DOHH2 (cell line): ENCODE measurements at regions not wholly inside any gene's neighbourhood (a gene's known extent, or its start where the extent isn't known, plus 50 kb on each side); places are given as distances from the start of the nearest gene placed in this dataset.

ENCODE experiments used
- H3F3A ChIP-seq: fragments of 200-600 bp; sonication (generic), shearing (Covaris generic); 2 replicates; pipeline ENCODE4 v1.6.0; 2016; ENCODE audit warnings: antibody characterized with exemption, mild to moderate bottlenecking; ENCODE audit not compliant: control insufficient read depth, insufficient read depth
- H3K27ac ChIP-seq: fragments of 200-600 bp; sonication (generic); 2 replicates; pipeline ENCODE4 v1.5.1; 2014; ENCODE audit warnings: low read depth, mild to moderate bottlenecking, low read length, moderate library complexity
- H3K27me3 ChIP-seq: fragments of 200-600 bp; sonication (generic); 2 replicates; pipeline ENCODE4 v1.6.1; 2014; ENCODE audit warnings: mild to moderate bottlenecking, low read length, mixed read lengths; ENCODE audit not compliant: control insufficient read depth
- H3K36me3 ChIP-seq: fragments of 200-600 bp; sonication (generic); 2 replicates; pipeline ENCODE4 v1.6.1; 2014; ENCODE audit warnings: mild to moderate bottlenecking, low read length, moderate library complexity, mixed read lengths; ENCODE audit not compliant: control insufficient read depth
- H3K4me1 ChIP-seq: fragments of 200-600 bp; sonication (generic); 2 replicates; pipeline ENCODE4 v1.6.1; 2014; ENCODE audit warnings: mild to moderate bottlenecking, low read length, mixed read lengths; ENCODE audit not compliant: control insufficient read depth
- H3K4me2 ChIP-seq: fragments of 200-600 bp; sonication (generic); 2 replicates; pipeline ENCODE4 v1.6.0; 2014; ENCODE audit warnings: mild to moderate bottlenecking, low read length, moderate library complexity
- H3K4me3 ChIP-seq: fragments of 200-600 bp; sonication (generic); 2 replicates; pipeline ENCODE4 v1.5.1; 2014; ENCODE audit warnings: mild to moderate bottlenecking, low read length, mixed read lengths
- H3K79me2 ChIP-seq: fragments of 200-600 bp; sonication (generic); 2 replicates; pipeline ENCODE4 v1.6.1; 2014; ENCODE audit warnings: mild to moderate bottlenecking, low read length, mixed read lengths; ENCODE audit not compliant: control insufficient read depth
- H3K9me2 ChIP-seq: fragments of 200-600 bp; sonication (generic); replicated peaks from 2 replicates; pipeline ENCODE4 v1.6.1; 2014; ENCODE audit warnings: mild to moderate bottlenecking, low read length, mixed read lengths; ENCODE audit not compliant: control insufficient read depth
- H3K9me3 ChIP-seq: fragments of 200-600 bp; sonication (generic); 2 replicates; pipeline ENCODE4 v1.6.1; 2014; ENCODE audit warnings: antibody characterized with exemption, low read length, mixed read lengths; ENCODE audit not compliant: control insufficient read depth, insufficient read depth
- H4K20me1 ChIP-seq: fragments of 200-600 bp; sonication (generic); 2 replicates; pipeline ENCODE4 v1.6.0; 2014; ENCODE audit warnings: low read depth, mild to moderate bottlenecking, antibody characterized with exemption, low read length, moderate library complexity; ENCODE audit not compliant: control insufficient read depth, insufficient read depth
- CTCF ChIP-seq: fragments of 200-600 bp; sonication (generic); IDR thresholded peaks from one replicate; pipeline ENCODE4 v1.5.1; 2014; ENCODE audit warnings: antibody characterized with exemption, mild to moderate bottlenecking, low read depth, low read length; ENCODE audit not compliant: poor library complexity, severe bottlenecking
- EZH2phosphoT487 ChIP-seq: fragments of 200-600 bp; sonication (generic); IDR thresholded peaks from 2 replicates; pipeline ENCODE4 v1.6.1; 2017; ENCODE audit warnings: borderline replicate concordance, mild to moderate bottlenecking, antibody characterized with exemption, low read length, moderate library complexity, mixed read lengths

DNA sequence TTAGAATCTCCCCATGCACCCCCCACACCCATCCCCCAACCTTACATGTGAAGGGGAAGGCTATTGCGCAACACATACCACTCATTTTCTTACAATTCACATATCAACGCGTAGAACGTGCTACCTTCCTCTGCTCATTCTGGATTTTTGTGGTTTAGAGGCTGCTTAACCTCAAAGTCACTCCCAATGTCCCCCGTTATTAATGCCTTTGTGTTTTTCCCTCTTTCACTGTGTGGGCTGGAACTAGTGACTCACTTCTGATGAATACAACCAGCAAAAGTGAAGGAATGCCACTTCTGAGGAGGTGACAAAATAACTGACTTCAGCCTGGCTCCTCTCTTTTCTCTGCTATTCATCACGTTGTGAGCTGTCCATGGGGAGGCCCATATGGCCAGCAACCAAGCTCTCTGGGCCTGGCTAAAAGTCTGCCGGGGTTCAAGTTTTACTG is 342.5 kb upstream of the NXPH2 start:
- TF ChIP-seq CTCF (no peak), EZH2phosphoT487 (no peak)

DNA sequence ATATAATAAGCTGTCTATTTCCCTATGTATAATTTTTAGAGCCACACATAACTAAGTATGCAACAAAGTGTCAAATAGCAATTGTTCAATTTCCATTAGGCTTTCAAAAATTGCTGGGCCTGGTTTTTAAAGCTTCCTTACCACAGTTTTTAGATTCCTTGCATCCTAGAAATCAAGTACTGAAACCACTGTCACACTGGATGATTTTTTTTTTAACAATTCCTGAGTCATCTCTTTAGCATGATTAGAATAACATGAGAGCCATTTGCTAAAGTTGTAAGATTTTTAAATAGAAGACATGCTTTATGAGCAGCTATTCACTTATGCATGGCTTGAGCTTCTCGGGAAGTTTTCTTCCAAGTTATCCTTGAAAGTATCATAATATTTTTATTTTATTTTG is 319.5 kb upstream of the NXPH2 start:
- H3K79me2 ChIP-seq = no peaks in the 10 kb centered on the region
- no peak overlapping the region for H3K27ac ChIP-seq
- H3K9me2 ChIP-seq = no peaks in the 10 kb centered on the region
- TF ChIP-seq EZH2phosphoT487 (no peak), CTCF (no peak)
- no peaks in the 10 kb centered on the region for H3K9me3 ChIP-seq
- no peak overlapping the region for H3K4me2 ChIP-seq
- no peak overlapping the region for H3K4me3 ChIP-seq
- no peaks in the 10 kb centered on the region for H3K27me3 ChIP-seq
- H3K4me1 ChIP-seq = no peaks in the 10 kb centered on the region
- no peaks in the 10 kb centered on the region for H3F3A ChIP-seq
- no peaks in the 10 kb centered on the region for H4K20me1 ChIP-seq
- H3K36me3 ChIP-seq = no peaks in the 10 kb centered on the region

More for the DNA sequence above, 342.5 kb upstream of the NXPH2 start:
- no peaks in the 10 kb centered on the region for H3K27me3 ChIP-seq
- no peaks in the 10 kb centered on the region for H4K20me1 ChIP-seq
- H3F3A ChIP-seq = no peaks in the 10 kb centered on the region
- H3K9me2 ChIP-seq = no peaks in the 10 kb centered on the region
- no peak overlapping the region for H3K27ac ChIP-seq
- no peak overlapping the region for H3K4me3 ChIP-seq
- no peaks in the 10 kb centered on the region for H3K4me1 ChIP-seq
- H3K9me3 ChIP-seq = no peaks in the 10 kb centered on the region
- H3K79me2 ChIP-seq = no peaks in the 10 kb centered on the region
- H3K36me3 ChIP-seq = no peaks in the 10 kb centered on the region
- no peak overlapping the region for H3K4me2 ChIP-seq

- H3K36me3 ChIP-seq = no peaks in the 10 kb centered on the region
- no peaks in the 10 kb centered on the region for H3K9me3 ChIP-seq
- no peak for TF ChIP-seq EZH2phosphoT487
- TF ChIP-seq CTCF = no peak
- H3F3A ChIP-seq = no peaks in the 10 kb centered on the region
- no peaks in the 10 kb centered on the region for H4K20me1 ChIP-seq
- no peak overlapping the region for H3K27ac ChIP-seq
- no peaks in the 10 kb centered on the region for H3K9me2 ChIP-seq
- H3K4me3 ChIP-seq = no peak overlapping the region
- no peak overlapping the region for H3K4me2 ChIP-seq
- H3K27me3 ChIP-seq = no peaks in the 10 kb centered on the region
- no peaks in the 10 kb centered on the region for H3K79me2 ChIP-seq
- no peaks in the 10 kb centered on the region for H3K4me1 ChIP-seq
These were observed 318.8 kb upstream of the NXPH2 start for GRCh38 chr2:139098961-139099360.

DNA sequence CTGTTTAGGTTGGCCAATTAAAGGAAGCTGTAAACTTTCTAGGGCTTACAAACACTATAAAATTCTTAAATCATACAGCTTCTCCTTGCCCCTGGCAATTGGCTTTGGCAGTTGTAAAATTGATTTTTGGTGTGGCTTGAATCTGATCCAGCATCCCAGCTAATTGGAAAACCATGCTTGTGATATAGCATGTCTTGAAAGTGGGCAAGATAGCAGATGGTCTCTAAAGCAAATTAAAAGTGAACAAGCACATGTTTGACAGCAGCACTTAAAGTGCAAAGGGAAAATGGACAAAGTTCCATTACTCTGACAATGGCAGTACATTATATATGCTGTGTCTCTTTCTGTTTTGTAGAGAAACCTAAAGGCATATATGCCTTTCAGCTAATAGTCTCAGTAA is 302.9 kb upstream of the NXPH2 start:
- Histone ChIP-seq H3K27me3 (no peaks in the 10 kb centered on the region), H3K9me3 (no peaks in the 10 kb centered on the region), H4K20me1 (no peaks in the 10 kb centered on the region), H3K4me3 (no peak overlapping the region), H3K79me2 (no peaks in the 10 kb centered on the region), H3F3A (no peaks in the 10 kb centered on the region), H3K9me2 (no peaks in the 10 kb centered on the region), H3K27ac (no peak overlapping the region), H3K36me3 (no peaks in the 10 kb centered on the region), H3K4me2 (no peak overlapping the region), H3K4me1 (no peaks in the 10 kb centered on the region)
- TF ChIP-seq CTCF (no peak), EZH2phosphoT487 (no peak)
